Mucosa of descending colon (tissue), 3 donors: ENCODE measurements at regions not wholly inside any gene's neighbourhood (a gene's known extent, or its start where the extent isn't known, plus 50 kb on each side); places are given as distances from the start of the nearest gene placed in this dataset.

Source experiments
- ATAC-seq: fragments of 200-7000 bp; cut with Tn5 transposase; one replicate; pipeline ENCODE4 v1.9.1; 2020; ENCODE audit warnings: mild to moderate bottlenecking, moderate library complexity
- DNase-seq, 3 donors: peaks; one replicate each; pipeline ENCODE4 v3.0.0-alpha.2; 2020
- H3K36me3 ChIP-seq: fragments of 200-600 bp; one replicate; pipeline ENCODE4 v1.8.0; 2021; ENCODE audit warnings: low read depth, mild to moderate bottlenecking
- H3K4me1 ChIP-seq: fragments of 200-600 bp; one replicate; pipeline ENCODE4 v1.8.0; 2021; ENCODE audit warnings: low read depth, mild to moderate bottlenecking
- H3K4me3 ChIP-seq: fragments of 200-600 bp; one replicate; pipeline ENCODE4 v1.8.0; 2021; ENCODE audit warnings: mild to moderate bottlenecking
- H3K9me3 ChIP-seq: fragments of 200-600 bp; one replicate; pipeline ENCODE4 v1.8.0; 2021; ENCODE audit warnings: mild to moderate bottlenecking
- intact Hi-C, 2 donors: fragments of 100-400 bp; cut with DNase I in 1 of 2; cut with micrococcal nuclease in 1 of 2; formaldehyde crosslinking; loops; one replicate each; pipeline versions ENCODE4 v1.11.0 to v1.11.1; 2022; cut with DNase I, micrococcal nuclease
- TF ChIP-seq, protein P1 (sequence below): fragments of 200-600 bp; IDR thresholded peaks from one replicate; pipeline ENCODE4 v1.8.0; 2022; ENCODE audit warnings: antibody characterized with exemption, mild to moderate bottlenecking
- donor health status: DM: no; HTN: no; CAD: no; lungs with moderate emphysema.
- donor health status: DM: no; HTN: no; CAD: no.
- donor health status: DM: no; HTN: yes; CAD: no.

DNA sequence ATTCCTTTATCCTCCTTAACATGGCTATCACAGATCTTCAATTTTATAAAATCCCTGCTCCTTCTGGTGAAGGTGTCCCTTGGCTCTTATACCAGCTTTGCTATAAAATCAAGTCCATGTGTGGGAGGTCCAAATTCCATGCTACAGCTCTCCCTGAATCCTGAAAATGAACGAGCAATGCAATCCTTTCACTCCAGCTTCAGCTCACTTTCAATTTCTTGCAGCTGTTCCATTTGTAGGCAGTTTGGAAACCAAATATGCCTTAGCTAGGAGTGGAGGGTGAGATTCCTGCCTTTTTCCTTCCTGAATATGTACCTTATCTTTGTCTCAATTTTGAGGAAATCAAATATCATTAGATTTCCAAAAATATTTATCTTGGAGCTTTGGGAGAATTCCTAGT lies 402.6 kb downstream of the TTLL7 start:
- no peaks in the 10 kb centered on the region for H3K4me1 ChIP-seq
- ATAC-seq = no peak
- TF ChIP-seq, protein P1, sequence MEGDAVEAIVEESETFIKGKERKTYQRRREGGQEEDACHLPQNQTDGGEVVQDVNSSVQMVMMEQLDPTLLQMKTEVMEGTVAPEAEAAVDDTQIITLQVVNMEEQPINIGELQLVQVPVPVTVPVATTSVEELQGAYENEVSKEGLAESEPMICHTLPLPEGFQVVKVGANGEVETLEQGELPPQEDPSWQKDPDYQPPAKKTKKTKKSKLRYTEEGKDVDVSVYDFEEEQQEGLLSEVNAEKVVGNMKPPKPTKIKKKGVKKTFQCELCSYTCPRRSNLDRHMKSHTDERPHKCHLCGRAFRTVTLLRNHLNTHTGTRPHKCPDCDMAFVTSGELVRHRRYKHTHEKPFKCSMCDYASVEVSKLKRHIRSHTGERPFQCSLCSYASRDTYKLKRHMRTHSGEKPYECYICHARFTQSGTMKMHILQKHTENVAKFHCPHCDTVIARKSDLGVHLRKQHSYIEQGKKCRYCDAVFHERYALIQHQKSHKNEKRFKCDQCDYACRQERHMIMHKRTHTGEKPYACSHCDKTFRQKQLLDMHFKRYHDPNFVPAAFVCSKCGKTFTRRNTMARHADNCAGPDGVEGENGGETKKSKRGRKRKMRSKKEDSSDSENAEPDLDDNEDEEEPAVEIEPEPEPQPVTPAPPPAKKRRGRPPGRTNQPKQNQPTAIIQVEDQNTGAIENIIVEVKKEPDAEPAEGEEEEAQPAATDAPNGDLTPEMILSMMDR = no peak
- H3K9me3 ChIP-seq = peaks cover 7% of the 10 kb centered on the region
- no peaks in the 10 kb centered on the region for H3K36me3 ChIP-seq
- H3K4me3 ChIP-seq = no peak overlapping the region
- intact Hi-C loops = no loop called here
- DNase-seq = no peak

DNA sequence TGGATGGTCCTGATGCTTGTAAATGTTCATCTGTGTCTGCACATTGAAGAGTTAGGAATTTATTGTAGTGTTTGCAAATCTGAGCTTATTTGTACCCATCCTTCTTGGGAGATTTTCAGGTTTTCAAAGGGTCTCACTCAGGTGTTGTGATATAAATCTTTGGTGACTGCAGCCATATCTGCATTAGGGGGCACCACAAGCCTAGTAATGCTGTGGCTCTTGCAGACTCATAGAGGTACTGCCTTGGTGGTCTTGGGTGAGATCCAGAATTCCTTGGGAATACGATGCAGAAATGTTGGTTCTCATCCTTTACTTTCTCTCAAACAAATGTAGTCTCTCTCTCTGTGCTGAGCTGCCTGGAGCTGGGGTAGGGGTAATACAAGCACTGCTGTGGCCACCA lies 405.9 kb downstream of the TTLL7 start:
- intact Hi-C loops = no loop called here
- DNase-seq = no peak
- no peak for ATAC-seq
- Histone ChIP-seq H3K9me3 (no peaks in the 10 kb centered on the region), H3K4me3 (no peak overlapping the region), H3K4me1 (no peaks in the 10 kb centered on the region), H3K36me3 (no peaks in the 10 kb centered on the region)
- TF ChIP-seq, protein P1 = no peak

DNA sequence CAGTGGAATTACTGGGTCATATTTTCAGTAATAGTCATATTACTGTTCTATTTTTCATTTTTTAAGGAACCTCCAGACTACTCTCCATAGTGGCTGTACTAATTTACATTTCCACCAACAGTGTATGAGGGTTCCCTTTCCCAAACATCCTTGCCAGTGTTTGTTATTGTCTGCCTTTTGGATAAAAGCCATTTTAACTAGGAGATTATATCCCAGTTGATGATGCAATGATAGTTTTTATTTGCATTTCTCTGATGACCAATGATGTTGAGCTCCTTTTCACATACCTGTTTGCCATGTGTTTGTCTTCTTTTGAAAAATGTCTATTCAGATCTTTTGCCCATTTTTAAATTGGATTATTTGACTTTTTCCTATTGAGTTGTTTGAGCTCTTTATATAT lies 410.8 kb downstream of the TTLL7 start:
- TF ChIP-seq, protein P1 = no peak
- DNase-seq (no peak), ATAC-seq (no peak)
- no peaks in the 10 kb centered on the region for H3K36me3 ChIP-seq
- no peaks in the 10 kb centered on the region for H3K9me3 ChIP-seq
- H3K4me3 ChIP-seq = no peak overlapping the region
- H3K4me1 ChIP-seq = no peaks in the 10 kb centered on the region
- intact Hi-C loops = no loop called here

DNA sequence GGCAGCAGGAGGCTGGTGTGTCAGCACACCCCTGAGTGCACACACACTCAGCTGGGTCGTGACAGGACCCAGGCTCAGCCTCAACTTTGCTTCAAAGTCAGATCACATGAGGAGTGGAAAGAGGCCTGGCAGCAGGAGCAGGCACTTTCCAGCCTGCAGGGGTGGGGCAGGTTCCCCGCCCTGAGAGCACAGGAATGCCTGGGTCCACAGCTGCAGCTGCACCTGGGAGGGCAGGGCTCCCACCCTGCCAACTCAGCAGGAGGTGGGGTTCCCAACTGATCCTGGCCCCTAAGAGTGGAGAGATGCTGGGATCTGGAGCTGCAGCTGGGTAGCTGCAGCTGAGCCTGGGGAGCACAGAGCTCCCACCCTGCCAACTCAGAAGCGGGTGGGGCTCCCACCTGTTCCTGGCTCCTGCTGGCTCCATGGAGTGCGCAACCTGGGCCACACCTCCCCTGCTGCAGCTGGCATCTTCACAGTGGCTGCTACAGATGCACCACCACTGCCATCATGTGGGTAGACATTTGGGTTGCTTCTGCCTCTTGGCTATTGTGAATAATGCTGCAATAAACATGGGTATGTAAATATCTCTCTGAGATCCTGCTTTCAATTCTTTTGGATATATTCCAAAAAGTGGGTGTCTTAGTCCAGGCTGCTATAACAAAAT lies 415.4 kb downstream of the TTLL7 start:
- Histone ChIP-seq H3K36me3 (no peaks in the 10 kb centered on the region), H3K9me3 (no peaks in the 10 kb centered on the region), H3K4me3 (no peak overlapping the region), H3K4me1 (no peaks in the 10 kb centered on the region)
- intact Hi-C loops = no loop called here
- TF ChIP-seq, protein P1 = no peak
- ATAC-seq (peak; percentile 81), DNase-seq (peak; percentile 48 to 54 (median 48))

DNA sequence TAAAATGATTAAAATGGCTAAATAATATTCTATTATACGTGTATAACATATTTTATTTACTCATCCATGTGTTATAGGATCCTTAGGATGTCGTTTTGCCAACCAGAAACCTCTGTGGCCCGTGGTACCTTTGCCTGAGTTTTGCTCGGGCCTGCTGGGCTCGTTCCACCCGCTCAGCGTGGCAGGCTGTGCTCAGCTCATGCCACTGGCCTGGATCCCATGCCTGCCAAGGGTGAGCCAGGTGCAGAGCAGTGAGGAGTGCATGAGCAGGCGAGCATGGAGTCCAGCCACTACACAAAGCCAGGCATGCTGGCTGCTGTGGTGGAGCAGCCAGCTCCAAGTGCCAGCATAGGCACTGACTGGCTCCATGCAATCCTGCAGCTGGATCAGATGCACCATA lies 417.2 kb downstream of the TTLL7 start:
- Histone ChIP-seq H3K9me3 (no peaks in the 10 kb centered on the region), H3K4me3 (no peak overlapping the region), H3K36me3 (no peaks in the 10 kb centered on the region), H3K4me1 (no peaks in the 10 kb centered on the region)
- intact Hi-C loops = no loop called here
- TF ChIP-seq, protein P1 = no peak
- DNase-seq (no peak), ATAC-seq (no peak)

DNA sequence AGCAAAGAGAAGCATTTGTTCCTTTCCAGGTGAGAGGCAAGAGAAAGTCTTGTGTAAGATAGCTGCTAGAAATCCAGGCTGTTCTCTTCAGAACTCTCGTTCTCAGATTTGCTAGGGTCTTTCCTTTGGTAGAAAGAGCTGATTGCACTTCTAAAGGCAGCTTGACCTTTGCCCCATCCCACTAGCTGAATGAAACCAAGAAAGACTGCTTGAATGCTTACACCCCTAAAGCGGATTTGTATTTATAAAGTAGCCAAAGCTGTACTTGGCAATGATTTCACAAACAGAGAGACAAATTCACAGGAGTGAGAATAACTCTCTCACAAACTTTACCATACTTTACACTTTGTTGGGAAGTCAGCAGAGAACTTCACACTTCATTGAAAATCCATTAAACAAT lies 424.1 kb downstream of the TTLL7 start:
- TF ChIP-seq, protein P1 = no peak
- intact Hi-C loops = no loop called here

More for the DNA sequence above, 424.1 kb downstream of the TTLL7 start:
- no peaks in the 10 kb centered on the region for H3K36me3 ChIP-seq
- no peak for DNase-seq
- no peak overlapping the region for H3K4me3 ChIP-seq
- no peaks in the 10 kb centered on the region for H3K4me1 ChIP-seq
- H3K9me3 ChIP-seq = no peaks in the 10 kb centered on the region
- no peak for ATAC-seq
